Mesothelial cell of epicardium (in vitro differentiated cells): ENCODE measurements at regions not wholly inside any gene's neighbourhood (a gene's known extent, or its start where the extent isn't known, plus 50 kb on each side); places are given as distances from the start of the nearest gene placed in this dataset.

Source experiments
- DNase-seq, 2 experiments: peaks; one replicate each; pipeline ENCODE4 v3.0.0; 2021; ENCODE audit warnings: low spot score in 2 of 2; ENCODE audit not compliant: unreplicated experiment in 2 of 2
- H3K27ac Mint-ChIP-seq: 2 replicates; pipeline ENCODE4 v1.8.0; 2021; ENCODE audit warnings: mixed read lengths
- H3K27me3 Mint-ChIP-seq: 2 replicates; pipeline ENCODE4 v1.8.0; 2021; ENCODE audit warnings: low read depth, mixed read lengths
- H3K36me3 Mint-ChIP-seq: 2 replicates; pipeline ENCODE4 v1.8.0; 2021; ENCODE audit warnings: mixed read lengths
- H3K4me1 Mint-ChIP-seq: 2 replicates; pipeline ENCODE4 v1.8.0; 2021; ENCODE audit warnings: mixed read lengths
- H3K4me3 Mint-ChIP-seq: 2 replicates; pipeline ENCODE4 v1.8.0; 2021; ENCODE audit warnings: mild to moderate bottlenecking, moderate library complexity, mixed read lengths
- H3K9me3 Mint-ChIP-seq: 2 replicates; pipeline ENCODE4 v1.8.0; 2021; ENCODE audit warnings: mixed read lengths
- TF ChIP-seq, protein P1 (sequence below): fragments of 200-600 bp; sonication (generic); IDR thresholded peaks from one replicate; pipeline ENCODE4 v1.5.0; 2021; ENCODE audit warnings: antibody characterized with exemption; ENCODE audit not compliant: unreplicated experiment

DNA sequence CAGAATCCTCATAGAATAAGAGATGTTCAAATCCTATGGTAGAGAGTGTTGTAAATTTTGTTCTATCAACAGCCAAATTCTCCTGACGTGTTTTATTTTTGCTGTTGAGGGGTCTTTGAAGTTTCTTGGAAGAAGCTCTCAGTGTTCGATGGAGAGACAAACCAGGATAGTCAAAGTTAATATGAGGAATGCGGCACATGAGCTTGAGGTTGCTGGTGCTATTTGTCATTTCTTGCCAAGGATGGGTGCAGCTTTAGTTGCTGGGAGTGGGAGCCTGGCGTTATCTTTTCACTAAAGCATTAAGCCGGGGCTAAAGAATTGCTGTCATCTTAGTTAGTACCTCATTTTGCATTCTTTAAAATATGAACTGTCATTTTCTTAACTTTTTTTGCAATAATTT, 239.9 kb upstream of the CSNK1A1L start:
- no peak for DNase-seq
- Mint-ChIP-seq H3K4me3 (no peak overlapping the region), H3K36me3 (peaks cover 7% of the 10 kb centered on the region), H3K9me3 (peaks cover 15% of the 10 kb centered on the region), H3K4me1 (peaks cover 45% of the 10 kb centered on the region), H3K27ac (peak overlapping the region; percentile 67), H3K27me3 (no peaks in the 10 kb centered on the region)
- TF ChIP-seq, protein P1, sequence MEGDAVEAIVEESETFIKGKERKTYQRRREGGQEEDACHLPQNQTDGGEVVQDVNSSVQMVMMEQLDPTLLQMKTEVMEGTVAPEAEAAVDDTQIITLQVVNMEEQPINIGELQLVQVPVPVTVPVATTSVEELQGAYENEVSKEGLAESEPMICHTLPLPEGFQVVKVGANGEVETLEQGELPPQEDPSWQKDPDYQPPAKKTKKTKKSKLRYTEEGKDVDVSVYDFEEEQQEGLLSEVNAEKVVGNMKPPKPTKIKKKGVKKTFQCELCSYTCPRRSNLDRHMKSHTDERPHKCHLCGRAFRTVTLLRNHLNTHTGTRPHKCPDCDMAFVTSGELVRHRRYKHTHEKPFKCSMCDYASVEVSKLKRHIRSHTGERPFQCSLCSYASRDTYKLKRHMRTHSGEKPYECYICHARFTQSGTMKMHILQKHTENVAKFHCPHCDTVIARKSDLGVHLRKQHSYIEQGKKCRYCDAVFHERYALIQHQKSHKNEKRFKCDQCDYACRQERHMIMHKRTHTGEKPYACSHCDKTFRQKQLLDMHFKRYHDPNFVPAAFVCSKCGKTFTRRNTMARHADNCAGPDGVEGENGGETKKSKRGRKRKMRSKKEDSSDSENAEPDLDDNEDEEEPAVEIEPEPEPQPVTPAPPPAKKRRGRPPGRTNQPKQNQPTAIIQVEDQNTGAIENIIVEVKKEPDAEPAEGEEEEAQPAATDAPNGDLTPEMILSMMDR, result no peak

DNA sequence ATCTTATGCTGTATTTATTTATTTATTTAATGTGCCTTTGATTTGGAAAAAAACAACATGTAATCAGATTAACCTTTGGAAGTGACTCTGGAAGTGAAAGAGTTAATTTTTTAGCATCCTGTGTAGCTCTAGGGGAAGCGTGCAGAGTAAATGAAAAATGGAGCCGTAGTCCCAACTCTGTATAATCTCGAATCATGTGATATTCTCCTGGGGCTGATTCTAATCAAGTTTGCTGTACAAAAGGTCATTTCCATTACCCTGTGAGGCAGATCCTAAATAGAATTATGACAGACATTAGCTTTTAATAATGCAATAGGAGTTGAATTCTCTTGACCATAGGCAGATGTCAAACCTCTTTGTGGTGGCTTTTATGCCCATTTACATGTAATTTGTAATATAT, 238.6 kb upstream of the CSNK1A1L start:
- peaks cover 49% of the 10 kb centered on the region for H3K4me1 Mint-ChIP-seq
- peaks cover 5% of the 10 kb centered on the region for H3K36me3 Mint-ChIP-seq
- peaks cover 6% of the 10 kb centered on the region for H3K9me3 Mint-ChIP-seq
- peak overlapping the region; percentile 1 for H3K27ac Mint-ChIP-seq
- TF ChIP-seq, protein P1, result no peak
- no peaks in the 10 kb centered on the region for H3K27me3 Mint-ChIP-seq
- H3K4me3 Mint-ChIP-seq, result no peak overlapping the region
- DNase-seq, result no peak

DNA sequence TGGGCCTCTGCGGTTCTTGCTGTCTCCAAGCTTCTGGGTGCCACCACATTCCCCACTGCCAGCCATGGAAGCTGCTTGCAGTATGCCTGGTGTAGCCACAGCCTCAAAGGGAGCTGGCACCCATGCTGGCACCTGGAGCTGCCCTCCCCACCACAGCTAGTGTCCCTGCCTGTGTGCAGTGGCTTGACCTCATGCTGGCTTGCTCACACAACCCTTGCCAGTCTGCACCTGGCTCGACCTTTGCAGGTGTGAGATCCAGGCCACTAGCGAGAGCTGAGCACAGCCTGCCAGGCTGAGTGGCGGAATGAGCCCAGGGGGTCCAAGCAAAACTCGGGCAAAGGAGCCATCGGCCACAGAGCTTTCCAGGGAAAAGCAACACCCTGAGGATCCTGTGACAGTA, 236.7 kb upstream of the CSNK1A1L start:
- TF ChIP-seq, protein P1, result no peak
- H3K9me3 Mint-ChIP-seq, result no peaks in the 10 kb centered on the region
- no peak for DNase-seq
- H3K4me3 Mint-ChIP-seq, result no peak overlapping the region
- H3K36me3 Mint-ChIP-seq, result no peaks in the 10 kb centered on the region
- no peaks in the 10 kb centered on the region for H3K27me3 Mint-ChIP-seq
- peaks cover 46% of the 10 kb centered on the region for H3K4me1 Mint-ChIP-seq
- H3K27ac Mint-ChIP-seq, result no peak overlapping the region

DNA sequence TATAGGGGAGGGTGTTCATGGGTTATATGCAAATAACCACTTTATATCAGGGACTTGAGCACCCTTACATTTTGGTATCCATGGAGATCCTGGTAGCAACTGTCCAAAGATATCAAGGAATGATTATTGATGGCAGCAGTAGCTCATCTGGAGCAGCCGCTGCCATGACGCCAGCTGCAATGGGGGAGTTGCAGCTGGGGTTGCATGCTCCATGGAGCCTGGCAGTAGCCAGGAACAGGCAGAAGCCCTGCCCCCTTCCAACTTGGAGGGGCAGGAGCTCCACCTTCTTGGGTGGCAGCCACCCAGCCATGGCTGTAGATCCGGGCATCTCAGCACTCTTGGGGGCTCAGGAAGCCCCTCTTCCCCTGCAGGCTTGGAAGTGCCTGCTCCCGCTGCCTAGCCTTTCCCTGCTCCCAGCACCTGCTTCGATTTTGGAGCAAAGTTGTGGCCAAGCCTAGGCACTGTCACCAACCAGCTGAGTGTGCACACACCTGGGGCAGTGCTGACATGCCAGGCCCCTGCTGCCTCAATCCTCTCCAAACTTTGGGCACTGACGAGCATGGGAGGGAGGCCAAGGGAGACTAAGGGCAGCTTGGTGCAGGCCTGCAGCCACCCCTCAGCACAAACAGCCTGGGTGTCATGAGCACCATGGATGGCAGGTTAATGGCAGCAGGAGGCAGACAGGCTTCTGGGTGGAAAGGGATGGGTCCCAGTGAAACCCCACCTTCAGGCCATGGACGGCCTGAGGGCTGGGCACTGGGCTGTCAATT, 235.6 kb upstream of the CSNK1A1L start:
- Mint-ChIP-seq H3K9me3 (no peaks in the 10 kb centered on the region), H3K27me3 (no peaks in the 10 kb centered on the region), H3K4me3 (no peak overlapping the region), H3K4me1 (peaks cover 37% of the 10 kb centered on the region), H3K36me3 (no peaks in the 10 kb centered on the region), H3K27ac (no peak overlapping the region)
- DNase-seq, result no peak
- TF ChIP-seq, protein P1, result no peak

DNA sequence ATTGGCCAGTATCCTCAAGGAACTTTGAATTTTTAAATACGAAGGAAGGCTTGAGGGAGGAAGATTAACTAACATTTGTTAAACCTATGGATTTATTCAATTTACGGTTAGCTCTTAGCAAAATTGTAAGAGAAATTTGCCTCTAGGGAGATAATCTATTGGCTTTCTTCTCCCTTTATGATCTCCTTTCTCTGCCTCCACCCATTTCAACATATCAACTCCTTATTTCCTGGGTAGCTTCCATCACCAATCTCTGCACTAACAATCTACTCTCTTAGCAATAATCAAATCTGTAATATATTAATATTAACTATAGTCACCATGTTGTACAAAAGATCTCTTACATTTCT, 233.9 kb upstream of the CSNK1A1L start:
- no peak overlapping the region for H3K4me3 Mint-ChIP-seq
- no peak overlapping the region for H3K27ac Mint-ChIP-seq
- no peaks in the 10 kb centered on the region for H3K27me3 Mint-ChIP-seq
- DNase-seq, result no peak
- TF ChIP-seq, protein P1, result no peak
- H3K9me3 Mint-ChIP-seq, result no peaks in the 10 kb centered on the region
- no peaks in the 10 kb centered on the region for H3K36me3 Mint-ChIP-seq
- peaks cover 22% of the 10 kb centered on the region for H3K4me1 Mint-ChIP-seq
